Right atrium auricular region (tissue), 2 donors: ENCODE measurements at regions not wholly inside any gene's neighbourhood (a gene's known extent, or its start where the extent isn't known, plus 50 kb on each side); places are given as distances from the start of the nearest gene placed in this dataset.

Experiments used
- DNase-seq: peaks from one replicate; pipeline ENCODE4 v3.0.0-alpha.2; 2019; ENCODE audit warnings: low spot score
- H3K27ac ChIP-seq, 2 donors: fragments of 200-600 bp; sonication (generic); 1 replicate in 1 of 2; 2 replicates in 1 of 2; pipeline ENCODE4 v1.5.1; 2016 to 2019
- H3K27me3 ChIP-seq, 2 donors: fragments of 200-600 bp; sonication (generic); one replicate each; pipeline versions ENCODE4 v1.5.1 to v1.6.0; 2017 to 2019
- H3K36me3 ChIP-seq: fragments of 200-600 bp; sonication (generic); one replicate; pipeline ENCODE4 v1.5.1; 2016
- H3K4me1 ChIP-seq, 2 donors: fragments of 200-600 bp; sonication (generic); one replicate each; pipeline versions ENCODE4 v1.5.1 to v1.6.0; 2017 to 2019
- H3K4me3 ChIP-seq, 2 donors: fragments of 200-600 bp; sonication (generic); 1 replicate in 1 of 2; 2 replicates in 1 of 2; pipeline ENCODE4 v1.5.1; 2017 to 2019; ENCODE audit warnings: mild to moderate bottlenecking in 1 of 2, moderate library complexity in 1 of 2
- H3K9me3 ChIP-seq, 2 donors: fragments of 200-600 bp; sonication (generic); one replicate each; pipeline ENCODE4 v1.5.1; 2019
- TF ChIP-seq, protein P1 (sequence below), 2 donors: fragments of 200-600 bp; sonication (generic); IDR thresholded peaks; one replicate each; pipeline ENCODE4 v1.5.1; 2019; ENCODE audit warnings: antibody characterized with exemption in 2 of 2

DNA sequence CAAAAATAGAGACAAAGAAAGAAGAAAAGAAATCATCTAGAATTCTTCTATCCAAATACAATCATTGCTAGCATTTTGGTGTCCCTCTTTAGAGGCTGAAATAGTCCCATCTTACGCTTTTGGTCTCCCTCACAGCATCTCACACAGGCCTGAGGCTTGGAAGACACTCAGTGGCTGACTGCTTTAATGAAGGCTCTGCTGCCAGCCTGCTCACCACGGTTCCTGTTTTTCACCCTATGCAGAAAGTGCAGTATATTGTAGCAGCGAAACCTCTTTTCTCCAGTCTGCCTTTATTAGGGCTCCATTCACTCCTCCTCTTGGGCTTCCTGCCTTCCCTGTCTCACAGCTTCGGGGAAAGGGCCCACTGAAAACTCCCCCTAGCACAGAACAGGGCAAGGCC, 102.2 kb downstream of the JCAD start:
- peaks cover 0 to 5% of the 10 kb centered on the region in 2 donors for H3K4me1 ChIP-seq
- TF ChIP-seq, protein P1, sequence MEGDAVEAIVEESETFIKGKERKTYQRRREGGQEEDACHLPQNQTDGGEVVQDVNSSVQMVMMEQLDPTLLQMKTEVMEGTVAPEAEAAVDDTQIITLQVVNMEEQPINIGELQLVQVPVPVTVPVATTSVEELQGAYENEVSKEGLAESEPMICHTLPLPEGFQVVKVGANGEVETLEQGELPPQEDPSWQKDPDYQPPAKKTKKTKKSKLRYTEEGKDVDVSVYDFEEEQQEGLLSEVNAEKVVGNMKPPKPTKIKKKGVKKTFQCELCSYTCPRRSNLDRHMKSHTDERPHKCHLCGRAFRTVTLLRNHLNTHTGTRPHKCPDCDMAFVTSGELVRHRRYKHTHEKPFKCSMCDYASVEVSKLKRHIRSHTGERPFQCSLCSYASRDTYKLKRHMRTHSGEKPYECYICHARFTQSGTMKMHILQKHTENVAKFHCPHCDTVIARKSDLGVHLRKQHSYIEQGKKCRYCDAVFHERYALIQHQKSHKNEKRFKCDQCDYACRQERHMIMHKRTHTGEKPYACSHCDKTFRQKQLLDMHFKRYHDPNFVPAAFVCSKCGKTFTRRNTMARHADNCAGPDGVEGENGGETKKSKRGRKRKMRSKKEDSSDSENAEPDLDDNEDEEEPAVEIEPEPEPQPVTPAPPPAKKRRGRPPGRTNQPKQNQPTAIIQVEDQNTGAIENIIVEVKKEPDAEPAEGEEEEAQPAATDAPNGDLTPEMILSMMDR (IDR thresholded peaks at IDR 0.05): no peak
- H3K9me3 ChIP-seq: no peaks in the 10 kb centered on the region
- DNase-seq: no peak
- H3K4me3 ChIP-seq: no peak overlapping the region
- H3K27me3 ChIP-seq: no peaks in the 10 kb centered on the region
- no peak overlapping the region for H3K27ac ChIP-seq
- no peaks in the 10 kb centered on the region for H3K36me3 ChIP-seq

DNA sequence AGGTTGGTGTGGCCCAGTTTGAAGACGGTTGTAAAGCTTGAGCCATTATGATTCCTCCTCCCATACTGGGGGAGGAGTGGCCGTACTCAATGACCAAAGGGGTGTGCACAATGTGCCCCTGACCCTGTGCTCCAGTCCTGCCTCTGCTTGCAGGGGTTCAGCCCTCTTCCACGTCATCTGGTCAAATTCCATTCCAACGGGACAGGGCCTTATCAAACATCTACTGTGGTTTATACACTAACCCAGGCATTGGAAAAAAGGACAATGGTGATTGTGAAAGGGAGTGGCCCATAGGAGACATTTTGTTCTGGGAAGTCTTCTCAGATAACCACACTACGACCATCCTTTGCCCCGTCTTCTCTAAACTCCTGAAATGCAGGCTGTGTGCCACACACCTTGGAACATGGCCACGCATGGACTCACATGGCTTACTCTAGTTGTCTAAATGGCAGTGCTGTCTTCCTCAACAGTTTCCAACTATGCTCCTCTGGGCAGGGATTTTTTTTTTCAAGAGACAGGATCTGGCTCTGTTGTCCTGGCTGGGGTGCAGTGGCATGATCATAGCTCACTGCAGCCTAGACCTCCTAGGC, 103.0 kb downstream of the JCAD start:
- no peak for DNase-seq
- Histone ChIP-seq H3K4me3 (no peak overlapping the region), H3K36me3 (no peaks in the 10 kb centered on the region), H3K27ac (no peak overlapping the region), H3K9me3 (no peaks in the 10 kb centered on the region), H3K27me3 (no peaks in the 10 kb centered on the region), H3K4me1 (peaks cover 0 to 5% of the 10 kb centered on the region in 2 donors)
- TF ChIP-seq, protein P1 (IDR thresholded peaks at IDR 0.05): no peak

DNA sequence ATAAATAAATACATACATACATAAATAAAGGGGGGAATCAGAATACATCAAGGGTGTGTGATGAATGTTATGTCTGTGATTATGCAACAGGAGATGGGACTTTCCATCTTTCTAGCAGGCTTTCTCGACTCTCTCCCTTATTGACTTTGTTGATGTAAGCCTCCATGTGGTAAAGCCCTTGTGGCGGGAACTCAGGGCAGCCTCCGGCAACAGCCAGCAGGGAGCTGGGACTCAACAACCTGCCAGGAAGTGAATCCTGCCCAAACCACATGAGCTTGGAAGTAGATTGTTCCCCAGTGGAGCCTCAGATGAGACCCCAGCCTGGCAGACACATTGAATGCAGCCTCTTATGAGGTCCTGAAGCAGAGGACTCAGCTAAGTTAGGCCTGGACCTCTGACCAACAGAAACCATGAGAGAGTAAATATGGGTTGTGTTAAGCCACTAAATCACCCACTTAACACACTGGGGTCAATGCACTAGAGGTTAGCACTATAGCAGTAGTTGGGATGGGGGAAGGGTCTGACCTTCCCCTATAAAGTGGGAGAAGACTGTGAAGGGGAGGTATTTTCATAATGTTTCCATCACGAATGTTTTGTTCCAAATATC, 104.0 kb downstream of the JCAD start:
- Histone ChIP-seq H3K4me3 (no peak overlapping the region), H3K4me1 (peaks cover 0 to 5% of the 10 kb centered on the region in 2 donors), H3K27ac (no peak overlapping the region), H3K9me3 (no peaks in the 10 kb centered on the region), H3K27me3 (no peaks in the 10 kb centered on the region), H3K36me3 (no peaks in the 10 kb centered on the region)
- TF ChIP-seq, protein P1 (IDR thresholded peaks at IDR 0.05): no peak
- DNase-seq: no peak

DNA sequence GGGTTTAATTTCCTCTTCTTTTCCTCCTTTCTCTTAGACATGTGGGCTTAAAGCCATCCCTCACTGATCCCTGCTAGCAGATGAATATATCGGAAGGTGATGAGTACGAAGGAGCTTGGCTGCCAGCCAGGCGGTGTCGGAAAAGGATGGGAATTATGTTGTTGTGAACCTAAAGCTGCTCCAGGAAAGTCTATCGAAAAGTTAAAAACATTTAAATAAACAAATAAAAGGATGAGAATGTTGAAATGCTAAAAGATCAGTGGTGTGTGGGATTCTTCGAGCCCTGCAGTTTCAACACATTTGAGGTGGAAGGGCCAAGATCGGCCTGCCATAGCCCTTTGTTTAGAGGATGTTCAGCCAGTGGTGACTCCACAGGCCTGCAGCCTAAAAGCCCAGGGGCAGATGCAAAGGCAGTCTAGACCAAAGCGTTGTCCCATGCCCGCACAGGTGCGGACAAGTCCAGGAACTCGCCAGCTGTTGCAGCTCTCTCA, 107.9 kb downstream of the JCAD start:
- Histone ChIP-seq H3K27me3 (no peaks in the 10 kb centered on the region), H3K4me3 (no peak overlapping the region), H3K27ac (no peak overlapping the region), H3K4me1 (peaks cover 0 to 27% of the 10 kb centered on the region in 2 donors), H3K9me3 (no peaks in the 10 kb centered on the region), H3K36me3 (no peaks in the 10 kb centered on the region)
- DNase-seq: no peak
- TF ChIP-seq, protein P1 (IDR thresholded peaks at IDR 0.05): no peak

DNA sequence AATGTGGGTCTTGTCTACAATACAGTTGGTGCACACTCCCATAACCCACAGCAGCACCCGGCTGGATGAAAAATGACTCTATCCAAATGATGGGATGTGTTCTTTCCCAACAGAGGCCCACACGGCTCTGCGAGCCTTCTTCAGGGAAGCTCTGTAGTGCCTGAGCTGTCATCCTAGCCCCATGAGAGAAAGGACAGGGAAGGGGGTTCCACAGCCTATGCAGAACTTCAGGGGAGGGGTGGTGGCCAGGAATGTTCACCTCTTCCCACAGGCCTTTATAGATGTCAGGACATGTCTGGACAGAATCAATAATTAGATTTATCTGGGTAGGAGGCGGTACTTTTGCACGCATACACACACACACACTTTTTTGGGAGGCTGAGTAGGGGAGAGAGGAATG, 109.0 kb downstream of the JCAD start:
- H3K27me3 ChIP-seq: no peaks in the 10 kb centered on the region
- H3K27ac ChIP-seq: no peak overlapping the region
- H3K4me3 ChIP-seq: no peak overlapping the region
- TF ChIP-seq, protein P1 (IDR thresholded peaks at IDR 0.05): no peak
- peaks cover 0 to 32% of the 10 kb centered on the region in 2 donors for H3K4me1 ChIP-seq
- no peaks in the 10 kb centered on the region for H3K9me3 ChIP-seq
- H3K36me3 ChIP-seq: no peaks in the 10 kb centered on the region
- no peak for DNase-seq
